Glomerular visceral epithelial cell (primary cell): ENCODE measurements at regions not wholly inside any gene's neighbourhood (a gene's known extent, or its start where the extent isn't known, plus 50 kb on each side); places are given as distances from the start of the nearest gene placed in this dataset.

Source experiments
- DNase-seq: peaks from one replicate; pipeline ENCODE4 v3.0.0-alpha.2; 2016; ENCODE audit errors: extremely low spot score

- peak; percentile 88 for DNase-seq
Observed at GRCh38 chr9:87372356-87372851, 125.3 kb upstream of the DAPK1 start.

- peak; percentile 94 for DNase-seq
Observed at GRCh38 chr9:87374023-87374919, 123.4 kb upstream of the DAPK1 start.

GRCh38 chr9:87375397-87376073 is 122.1 kb upstream of the DAPK1 start:
- peak; percentile 91 for DNase-seq

- no peak for DNase-seq
Observed at GRCh38 chr9:87378676-87379075, 119.0 kb upstream of the DAPK1 start.

GRCh38 chr9:87379300-87379699 is 118.4 kb upstream of the DAPK1 start:
- no peak for DNase-seq

- peak; percentile 57 for DNase-seq
Observed at GRCh38 chr9:87381050-87381711, 116.5 kb upstream of the DAPK1 start.

GRCh38 chr9:87381746-87382145 is 115.9 kb upstream of the DAPK1 start:
- no peak for DNase-seq

- DNase-seq, result peak; percentile 85
Observed at GRCh38 chr9:87382900-87383299, 114.8 kb upstream of the DAPK1 start.

- peak; percentile 44 for DNase-seq
Observed at GRCh38 chr9:87383344-87384150, 114.1 kb upstream of the DAPK1 start.

- DNase-seq, result peak; percentile 64
Observed at GRCh38 chr9:87386490-87387025, 111.1 kb upstream of the DAPK1 start.

GRCh38 chr9:87387351-87388011 is 110.2 kb upstream of the DAPK1 start:
- DNase-seq, result peak; percentile 83

- DNase-seq, result peak; percentile 54
Observed at GRCh38 chr9:87388708-87389107, 109.0 kb upstream of the DAPK1 start.

- DNase-seq, result peak; percentile 79
Observed at GRCh38 chr9:87389936-87390335, 107.7 kb upstream of the DAPK1 start.

- DNase-seq, result no peak
Observed at GRCh38 chr9:87390361-87390760, 107.3 kb upstream of the DAPK1 start.

- DNase-seq, result no peak
Observed at GRCh38 chr9:87392086-87392485, 105.6 kb upstream of the DAPK1 start.

- no peak for DNase-seq
Observed at GRCh38 chr9:87393706-87394230, 103.9 kb upstream of the DAPK1 start.

- DNase-seq, result peak; percentile 64
Observed at GRCh38 chr9:87395804-87396479, 101.7 kb upstream of the DAPK1 start.

GRCh38 chr9:87401681-87402080 is 96.0 kb upstream of the DAPK1 start:
- DNase-seq, result no peak

GRCh38 chr9:87402537-87402936 is 95.1 kb upstream of the DAPK1 start:
- DNase-seq, result no peak
